Neural cell (in vitro differentiated cells): ENCODE measurements at regions not wholly inside any gene's neighbourhood (a gene's known extent, or its start where the extent isn't known, plus 50 kb on each side); places are given as distances from the start of the nearest gene placed in this dataset.

Source experiments
- H2AFZ ChIP-seq: fragments of 200-600, 300-800 bp; sonication (generic), shearing (Covaris generic); 2 replicates; pipeline ENCODE4 v1.6.0; 2014; ENCODE audit warnings: low read depth, mild to moderate bottlenecking, antibody characterized with exemption, low read length, moderate library complexity
- H3F3A ChIP-seq: fragments of 200-600 bp; shearing (Covaris generic); 2 replicates; pipeline ENCODE4 v1.6.1; 2016; ENCODE audit warnings: mild to moderate bottlenecking, moderate library complexity, mixed read lengths, antibody characterized with exemption, low read length; ENCODE audit not compliant: insufficient read depth, poor library complexity, severe bottlenecking
- H3K27ac ChIP-seq: fragments of 200-600, 300-800 bp; sonication (generic), shearing (Covaris generic); 2 replicates; pipeline ENCODE4 v1.5.1; 2014; ENCODE audit warnings: mild to moderate bottlenecking, low read length, moderate library complexity
- H3K27me3 ChIP-seq: fragments of 300-800, 200-600 bp; sonication (generic), shearing (Covaris generic); 2 replicates; pipeline ENCODE4 v1.6.0; 2014; ENCODE audit warnings: mild to moderate bottlenecking, low read depth, low read length, moderate library complexity; ENCODE audit not compliant: insufficient read depth
- H3K36me3 ChIP-seq: fragments of 300-800, 200-600 bp; sonication (generic), shearing (Covaris generic); 2 replicates; pipeline ENCODE4 v1.5.1; 2014; ENCODE audit warnings: mild to moderate bottlenecking, antibody characterized with exemption, low read length, moderate library complexity; ENCODE audit not compliant: insufficient read depth
- H3K4me2 ChIP-seq: fragments of 300-800, 200-600 bp; sonication (generic), shearing (Covaris generic); 2 replicates; pipeline ENCODE4 v1.6.0; 2014; ENCODE audit warnings: mild to moderate bottlenecking, low read length
- H3K4me3 ChIP-seq: fragments of 300-800, 200-600 bp; sonication (generic), shearing (Covaris generic); 2 replicates; pipeline ENCODE4 v1.5.1; 2014; ENCODE audit warnings: mild to moderate bottlenecking, low read length, moderate library complexity
- H3K79me2 ChIP-seq: fragments of 200-600 bp; shearing (Covaris generic); replicated peaks from 2 replicates; pipeline ENCODE4 v1.6.0; 2014; ENCODE audit warnings: mild to moderate bottlenecking, low read length, moderate library complexity; ENCODE audit not compliant: insufficient read depth
- H3K9ac ChIP-seq: fragments of 300-800, 200-600 bp; sonication (generic), shearing (Covaris generic); 2 replicates; pipeline ENCODE4 v1.6.1; 2016; ENCODE audit warnings: mild to moderate bottlenecking, low read length, mixed read lengths
- H3K9me2 ChIP-seq: fragments of 200-600 bp; shearing (Covaris generic); 2 replicates; pipeline ENCODE4 v1.6.1; 2016; ENCODE audit warnings: mild to moderate bottlenecking, low read length, mixed read lengths; ENCODE audit not compliant: insufficient read depth
- H3K9me3 ChIP-seq: fragments of 200-600, 300-800 bp; sonication (generic), shearing (Covaris generic); 2 replicates; pipeline ENCODE4 v1.6.1; 2016; ENCODE audit warnings: mild to moderate bottlenecking, mixed run types, low read length, moderate library complexity, mixed read lengths
- H4K20me1 ChIP-seq: fragments of 200-600 bp; shearing (Covaris generic); 2 replicates; pipeline ENCODE4 v1.6.1; 2016; ENCODE audit warnings: mild to moderate bottlenecking, mixed run types; ENCODE audit not compliant: insufficient read depth
- CTCF ChIP-seq: fragments of 450-650 bp; IDR thresholded peaks from 2 replicates; pipeline ENCODE4 v1.5.1; 2014; ENCODE audit warnings: antibody characterized with exemption, mild to moderate bottlenecking, moderate library complexity; ENCODE audit not compliant: poor library complexity, severe bottlenecking
- EP300 ChIP-seq: fragments of 450-650 bp; conservative IDR thresholded peaks from 2 replicates; pipeline ENCODE4 v1.6.1; 2014; ENCODE audit warnings: antibody characterized with exemption, mild to moderate bottlenecking, moderate library complexity; ENCODE audit not compliant: poor library complexity, severe bottlenecking
- EZH2 ChIP-seq: fragments of 200-600, 300-800 bp; shearing (Covaris generic), sonication (generic); IDR thresholded peaks from 2 replicates; pipeline ENCODE4 v1.6.1; 2014; ENCODE audit warnings: antibody characterized with exemption, low read length, borderline replicate concordance, mild to moderate bottlenecking; ENCODE audit not compliant: insufficient read depth, poor library complexity, severe bottlenecking
- MXI1 ChIP-seq: fragments of 450-650 bp; conservative IDR thresholded peaks from 2 replicates; pipeline ENCODE4 v1.6.1; 2014; ENCODE audit warnings: antibody characterized with exemption, mild to moderate bottlenecking; ENCODE audit not compliant: poor library complexity, severe bottlenecking
- POLR2AphosphoS5 ChIP-seq: IDR thresholded peaks from 2 replicates; pipeline ENCODE4 v1.6.1; 2012
- RAD21 ChIP-seq: fragments of 450-650 bp; conservative IDR thresholded peaks from 2 replicates; pipeline ENCODE4 v1.6.1; 2014; ENCODE audit warnings: antibody characterized with exemption, mild to moderate bottlenecking, moderate library complexity
- SMC3 ChIP-seq: fragments of 450-650 bp; conservative IDR thresholded peaks from 2 replicates; pipeline ENCODE4 v1.6.1; 2014; ENCODE audit warnings: antibody characterized with exemption, mild to moderate bottlenecking, moderate library complexity; ENCODE audit not compliant: poor library complexity
- TAF1 ChIP-seq: IDR thresholded peaks from 2 replicates; pipeline ENCODE4 v1.6.1; 2012; ENCODE audit warnings: low read depth
- TF ChIP-seq, protein P1 (sequence below): IDR thresholded peaks from 2 replicates; pipeline ENCODE4 v1.6.1; 2012; ENCODE audit warnings: borderline replicate concordance

GRCh38 chr3:164250923-164251322, 827.4 kb downstream of the SI start:
- Histone ChIP-seq H3K36me3 (no peaks in the 10 kb centered on the region), H3K9me3 (no peaks in the 10 kb centered on the region), H3K4me2 (no peak overlapping the region), H3K27ac (no peak overlapping the region), H3F3A (no peaks in the 10 kb centered on the region), H3K9ac (no peak overlapping the region), H3K4me3 (no peak overlapping the region), H3K27me3 (no peaks in the 10 kb centered on the region), H3K79me2 (no peaks in the 10 kb centered on the region), H3K9me2 (no peaks in the 10 kb centered on the region), H2AFZ (no peak overlapping the region), H4K20me1 (no peaks in the 10 kb centered on the region)
- TF ChIP-seq MXI1 (no peak), RAD21 (no peak), POLR2AphosphoS5 (no peak)

- Histone ChIP-seq H3K9me2 (no peaks in the 10 kb centered on the region), H4K20me1 (no peaks in the 10 kb centered on the region), H3K9me3 (no peaks in the 10 kb centered on the region), H3K9ac (no peak overlapping the region), H2AFZ (no peak overlapping the region), H3K4me2 (no peak overlapping the region), H3F3A (peaks cover 3% of the 10 kb centered on the region), H3K36me3 (no peaks in the 10 kb centered on the region), H3K27me3 (no peaks in the 10 kb centered on the region), H3K79me2 (no peaks in the 10 kb centered on the region), H3K4me3 (no peak overlapping the region), H3K27ac (no peak overlapping the region)
- TF ChIP-seq MXI1 (no peak), EP300 (peak; percentile 17), POLR2AphosphoS5 (no peak)
These were observed 841.4 kb downstream of the SI start for GRCh38 chr3:164236851-164237250.

- peaks cover 3% of the 10 kb centered on the region for H3F3A ChIP-seq
- H3K79me2 ChIP-seq: no peaks in the 10 kb centered on the region
- no peaks in the 10 kb centered on the region for H3K36me3 ChIP-seq
- no peak for TF ChIP-seq MXI1
- TF ChIP-seq POLR2AphosphoS5: peak; percentile 63
- TF ChIP-seq CTCF: no peak
- no peak for TF ChIP-seq RAD21
- peak; percentile 92 for TF ChIP-seq EP300
- TF ChIP-seq SMC3: no peak
- TF ChIP-seq, protein P1, sequence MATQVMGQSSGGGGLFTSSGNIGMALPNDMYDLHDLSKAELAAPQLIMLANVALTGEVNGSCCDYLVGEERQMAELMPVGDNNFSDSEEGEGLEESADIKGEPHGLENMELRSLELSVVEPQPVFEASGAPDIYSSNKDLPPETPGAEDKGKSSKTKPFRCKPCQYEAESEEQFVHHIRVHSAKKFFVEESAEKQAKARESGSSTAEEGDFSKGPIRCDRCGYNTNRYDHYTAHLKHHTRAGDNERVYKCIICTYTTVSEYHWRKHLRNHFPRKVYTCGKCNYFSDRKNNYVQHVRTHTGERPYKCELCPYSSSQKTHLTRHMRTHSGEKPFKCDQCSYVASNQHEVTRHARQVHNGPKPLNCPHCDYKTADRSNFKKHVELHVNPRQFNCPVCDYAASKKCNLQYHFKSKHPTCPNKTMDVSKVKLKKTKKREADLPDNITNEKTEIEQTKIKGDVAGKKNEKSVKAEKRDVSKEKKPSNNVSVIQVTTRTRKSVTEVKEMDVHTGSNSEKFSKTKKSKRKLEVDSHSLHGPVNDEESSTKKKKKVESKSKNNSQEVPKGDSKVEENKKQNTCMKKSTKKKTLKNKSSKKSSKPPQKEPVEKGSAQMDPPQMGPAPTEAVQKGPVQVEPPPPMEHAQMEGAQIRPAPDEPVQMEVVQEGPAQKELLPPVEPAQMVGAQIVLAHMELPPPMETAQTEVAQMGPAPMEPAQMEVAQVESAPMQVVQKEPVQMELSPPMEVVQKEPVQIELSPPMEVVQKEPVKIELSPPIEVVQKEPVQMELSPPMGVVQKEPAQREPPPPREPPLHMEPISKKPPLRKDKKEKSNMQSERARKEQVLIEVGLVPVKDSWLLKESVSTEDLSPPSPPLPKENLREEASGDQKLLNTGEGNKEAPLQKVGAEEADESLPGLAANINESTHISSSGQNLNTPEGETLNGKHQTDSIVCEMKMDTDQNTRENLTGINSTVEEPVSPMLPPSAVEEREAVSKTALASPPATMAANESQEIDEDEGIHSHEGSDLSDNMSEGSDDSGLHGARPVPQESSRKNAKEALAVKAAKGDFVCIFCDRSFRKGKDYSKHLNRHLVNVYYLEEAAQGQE: peak; percentile 100
- no peak for TF ChIP-seq EZH2
- TF ChIP-seq TAF1: no peak
- H3K4me3 ChIP-seq: no peak overlapping the region
- no peak overlapping the region for H2AFZ ChIP-seq
- no peaks in the 10 kb centered on the region for H3K9me2 ChIP-seq
- H3K4me2 ChIP-seq: no peak overlapping the region
- H4K20me1 ChIP-seq: no peaks in the 10 kb centered on the region
- no peak overlapping the region for H3K27ac ChIP-seq
- H3K9ac ChIP-seq: no peak overlapping the region
- no peaks in the 10 kb centered on the region for H3K9me3 ChIP-seq
- H3K27me3 ChIP-seq: no peaks in the 10 kb centered on the region
These were observed 842.8 kb downstream of the SI start for GRCh38 chr3:164235289-164236028.
